ENCODE measurements at regions not wholly inside any gene's neighbourhood (a gene's known extent, or its start where the extent isn't known, plus 50 kb on each side); places are given as distances from the start of the nearest gene placed in this dataset.
"Not testable (repeated sequence)": the region's sequence is repeated elsewhere in the genome, so short reads cannot be mapped to it uniquely, and the experiment has no call there.

GRCh38 chr2:87582152-87582551, 165.7 kb upstream of the PLGLB2 start:
- not testable (repeated sequence) for TF ChIP-seq ZNF70 (CRISPR knock-in tag; IDR thresholded peaks at IDR 0.05); PATZ1 (CRISPR knock-in tag; IDR thresholded peaks at IDR 0.05; ENCODE audit: borderline replicate concordance); ARNTL (CRISPR knock-in tag; IDR thresholded peaks at IDR 0.05; ENCODE audit: borderline replicate concordance, low read depth); GLIS3 (CRISPR knock-in tag; IDR thresholded peaks at IDR 0.05); RARB (CRISPR knock-in tag; IDR thresholded peaks at IDR 0.05); POU6F1 (CRISPR knock-in tag; IDR thresholded peaks at IDR 0.05; ENCODE audit: borderline replicate concordance, low read depth); ESRRG (CRISPR knock-in tag; IDR thresholded peaks at IDR 0.05); CREB5 (CRISPR knock-in tag; IDR thresholded peaks at IDR 0.05; ENCODE audit: low read depth)

Measured in SK-N-SH treated with all-trans-retinoic acid at 6 μM for 48 hours (cell line).